NCI-H1694 (cell line): ENCODE measurements at regions not wholly inside any gene's neighbourhood (a gene's known extent, or its start where the extent isn't known, plus 50 kb on each side); places are given as distances from the start of the nearest gene placed in this dataset.
A peak's percentile ranks its signal among the peaks of the same experiment; 100 is the strongest.

Experiments used
- DNase-seq: peaks from one replicate; lab custom pipeline; 2025; lab: John Stamatoyannopoulos, UW

DNA sequence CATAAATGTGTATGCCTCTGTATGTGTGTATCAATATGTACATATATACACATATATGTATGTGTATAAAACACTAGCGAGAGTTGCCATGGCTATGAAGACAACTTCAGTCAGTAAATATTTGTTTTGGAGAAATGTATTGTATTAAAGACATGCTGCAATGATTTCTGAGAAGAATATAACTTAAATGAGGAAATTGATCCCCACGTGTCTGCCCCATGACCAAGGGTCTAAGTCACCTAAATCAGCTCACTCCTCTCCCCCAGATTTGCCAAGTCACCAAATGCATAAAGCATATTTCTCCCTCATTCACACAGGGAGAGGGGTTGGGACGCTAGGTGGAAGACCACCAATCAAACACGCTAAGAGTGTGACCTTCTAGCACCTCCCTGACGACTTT is 58.3 kb upstream of the LYST start:
- no peak for DNase-seq

DNA sequence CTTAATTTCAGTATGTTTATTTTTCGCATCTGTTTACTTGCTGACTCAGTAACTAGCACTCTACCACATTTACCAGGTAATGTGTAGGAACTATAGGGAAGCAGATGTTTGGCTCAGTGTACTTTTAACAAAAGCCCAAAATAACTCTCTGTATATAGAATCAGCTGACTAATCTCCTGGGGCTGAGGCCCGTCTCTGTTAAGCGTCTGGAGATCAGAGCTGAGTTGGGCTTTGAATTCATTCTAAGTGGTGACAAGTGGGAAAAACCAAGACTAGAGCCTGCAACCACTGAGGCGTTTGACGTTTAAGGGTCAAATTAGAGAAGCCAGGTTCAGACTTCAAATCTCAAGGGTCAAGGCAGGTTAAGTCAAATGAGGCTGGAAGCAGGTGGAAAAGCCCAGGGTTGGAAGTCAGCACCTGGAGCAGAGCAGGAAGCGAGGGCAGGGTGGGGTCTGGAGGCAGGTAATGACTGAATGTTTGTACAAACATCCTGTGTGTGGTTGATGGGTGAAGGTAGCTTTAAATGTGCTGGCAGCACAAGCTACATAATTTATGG is 56.8 kb upstream of the LYST start:
- peak; percentile 31 for DNase-seq

GRCh38 chr1:235920596-235921375 is 54.1 kb upstream of the LYST start:
- no peak for DNase-seq

DNA sequence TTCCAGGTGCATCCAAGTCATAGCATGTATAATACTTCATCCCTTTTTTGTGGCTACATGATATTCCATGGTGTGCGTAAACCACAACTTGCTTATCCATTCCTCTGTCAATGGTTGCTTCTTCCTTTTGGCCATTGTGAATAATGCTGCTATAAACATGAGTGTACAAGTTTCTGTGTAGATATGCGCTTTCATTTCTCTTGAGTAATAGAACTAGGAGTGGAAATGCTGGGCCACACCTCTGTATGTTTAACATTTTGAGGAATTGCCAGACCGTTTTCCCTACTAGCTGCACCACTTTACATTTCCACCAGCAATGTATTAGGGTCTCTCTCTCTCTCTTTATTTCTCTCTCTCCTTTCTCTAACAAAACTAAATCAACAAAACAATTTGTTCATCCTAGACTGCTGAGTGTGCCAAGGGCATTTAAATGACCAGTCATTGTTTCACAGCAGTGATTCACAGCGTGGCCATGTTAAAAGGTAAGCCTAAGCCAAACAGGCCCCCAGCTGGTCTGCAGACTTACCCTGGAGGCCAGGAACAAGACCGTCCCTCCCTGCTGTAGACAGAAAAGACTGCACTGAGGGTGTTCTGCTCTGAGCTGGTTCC is 53.2 kb upstream of the LYST start:
- no peak for DNase-seq

- DNase-seq, result peak; percentile 46
Observed at GRCh38 chr1:235919127-235919832, 52.6 kb upstream of the LYST start.

- no peak for DNase-seq
Observed at GRCh38 chr1:235918465-235918864, 51.8 kb upstream of the LYST start.

DNA sequence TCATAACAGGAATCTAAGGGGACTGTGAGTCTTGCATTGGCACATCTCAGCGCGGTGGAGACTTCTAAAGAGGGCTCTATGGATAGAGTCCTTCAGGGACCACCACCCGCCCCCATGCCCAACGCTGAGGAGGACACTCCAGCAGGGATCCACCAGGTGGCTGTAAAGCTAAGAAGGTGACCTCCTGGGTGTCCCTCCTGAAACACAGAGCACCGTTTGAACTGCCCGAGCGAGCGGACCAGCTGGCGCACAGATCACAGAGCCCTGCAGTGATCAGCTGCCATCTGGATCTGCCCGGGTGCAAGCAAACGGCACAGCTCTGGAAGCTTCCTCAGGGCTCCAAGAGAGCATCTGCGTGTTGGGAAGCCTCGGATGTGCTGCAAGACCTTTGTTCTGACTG is 51.3 kb upstream of the LYST start:
- DNase-seq, result peak; percentile 83

DNA sequence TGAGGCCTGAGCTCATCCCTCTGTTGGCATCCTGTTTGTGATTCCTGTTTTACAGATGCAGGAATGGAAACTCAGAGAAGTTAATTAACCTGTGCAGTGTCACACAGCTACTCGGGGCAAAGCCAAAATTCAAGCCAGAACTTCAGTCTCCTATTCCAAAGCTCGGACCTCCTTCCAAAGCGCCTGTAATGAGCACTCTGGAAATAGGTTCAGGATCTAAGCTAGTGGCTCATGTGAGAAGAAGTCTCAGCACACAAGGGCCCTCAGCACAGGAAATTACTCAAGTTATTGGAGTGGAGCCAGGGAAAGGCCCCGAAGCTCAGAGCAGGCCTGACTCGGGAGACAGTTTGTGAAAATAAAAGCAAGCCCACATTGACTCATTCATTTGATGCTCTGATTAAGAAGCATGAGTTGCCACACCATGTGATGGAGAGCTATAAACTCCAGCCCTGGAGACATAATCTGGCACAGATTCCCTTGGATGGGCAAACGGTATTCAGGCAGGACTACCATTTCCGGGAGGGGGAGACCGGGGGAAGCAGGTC is 50.6 kb upstream of the LYST start:
- DNase-seq, result peak; percentile 66
